HEK293 (cell line): ENCODE measurements at regions not wholly inside any gene's neighbourhood (a gene's known extent, or its start where the extent isn't known, plus 50 kb on each side); places are given as distances from the start of the nearest gene placed in this dataset.

Experiments
- CTCF ChIA-PET: fragments of 350-600 bp; formaldehyde crosslinking; extraction: SDS; loops from one replicate; lab custom pipeline; 2021; ENCODE audit warnings: antibody characterized with exemption; lab: Yijun Ruan, JAX
- POLR2A ChIA-PET: fragments of 300-600 bp; formaldehyde crosslinking; extraction: SDS; loops from one replicate; lab custom pipeline; 2020; ENCODE audit warnings: antibody characterized with exemption, inconsistent platforms; lab: Yijun Ruan, JAX
- H3K27ac ChIP-seq: fragments of 200-500 bp; sonication (Bioruptor generic); 2 replicates; pipeline ENCODE4 v1.5.1; 2014; ENCODE audit warnings: low read depth, low read length, control low read depth, inconsistent platforms; ENCODE audit errors: extremely low read depth
- H3K36me3 ChIP-seq, 2 experiments: fragments of 200-500 bp in 1 of 2; sonication (Bioruptor generic) in 1 of 2; 1 replicate in 1 of 2; 2 replicates in 1 of 2; pipeline ENCODE4 v1.5.1; 2014 to 2017; ENCODE audit warnings: inconsistent platforms in 2 of 2, low read length in 2 of 2; ENCODE audit not compliant: control insufficient read depth in 2 of 2, insufficient read depth in 1 of 2
- H3K4me1 ChIP-seq: fragments of 200-500 bp; sonication (Bioruptor generic); 2 replicates; pipeline ENCODE4 v1.5.1; 2014; ENCODE audit warnings: mild to moderate bottlenecking, low read length, inconsistent platforms; ENCODE audit not compliant: control insufficient read depth, insufficient read depth
- H3K4me3 ChIP-seq: 2 replicates; pipeline ENCODE4 v1.5.1; 2011; ENCODE audit warnings: low read depth, mild to moderate bottlenecking, control low read depth, low read length, moderate library complexity
- H3K9me3 ChIP-seq: fragments of 200-500 bp; sonication (Bioruptor generic); 2 replicates; pipeline ENCODE4 v1.5.1; 2014; ENCODE audit warnings: low read depth, low read length, inconsistent platforms; ENCODE audit not compliant: control insufficient read depth, insufficient read depth
- AEBP2 ChIP-seq: fragments of 450-650 bp; formaldehyde crosslinking; IDR thresholded peaks from 2 replicates; pipeline ENCODE4 v1.5.1; 2016; ENCODE audit warnings: missing biosample characterization, missing genetic modification characterization, borderline replicate concordance
- KLF10 ChIP-seq: fragments of 450-650 bp; IDR thresholded peaks from 2 replicates; pipeline ENCODE4 v1.5.1; 2018; ENCODE audit warnings: missing biosample characterization, mild to moderate bottlenecking, missing genetic modification characterization
- MZF1 ChIP-seq: fragments of 450-650 bp; formaldehyde crosslinking; IDR thresholded peaks from 2 replicates; pipeline ENCODE4 v1.5.1; 2017; ENCODE audit warnings: missing biosample characterization, missing genetic modification characterization, borderline replicate concordance
- PRDM1 ChIP-seq: fragments of 450-650 bp; formaldehyde crosslinking; IDR thresholded peaks from 2 replicates; pipeline ENCODE4; 2016; ENCODE audit warnings: missing biosample characterization, missing genetic modification characterization
- PRDM6 ChIP-seq: fragments of 450-650 bp; formaldehyde crosslinking; IDR thresholded peaks from 2 replicates; pipeline ENCODE4 v1.5.1; 2017; ENCODE audit warnings: missing biosample characterization, missing genetic modification characterization
- SCRT1 ChIP-seq: fragments of 450-650 bp; formaldehyde crosslinking; IDR thresholded peaks from 2 replicates; pipeline ENCODE4 v1.5.1; 2016; ENCODE audit warnings: missing biosample characterization, missing genetic modification characterization, borderline replicate concordance
- SCRT2 ChIP-seq: fragments of 450-650 bp; formaldehyde crosslinking; IDR thresholded peaks from 2 replicates; pipeline ENCODE4 v1.5.1; 2016; ENCODE audit warnings: missing biosample characterization, missing genetic modification characterization
- YY2 ChIP-seq: fragments of 450-650 bp; formaldehyde crosslinking; IDR thresholded peaks from 2 replicates; pipeline ENCODE4 v1.5.1; 2016; ENCODE audit warnings: missing biosample characterization, missing genetic modification characterization
- ZBTB17 ChIP-seq: fragments of 450-650 bp; formaldehyde crosslinking; IDR thresholded peaks from 2 replicates; pipeline ENCODE4 v1.5.1; 2016; ENCODE audit warnings: missing biosample characterization, missing genetic modification characterization
- ZBTB44 ChIP-seq: fragments of 450-650 bp; IDR thresholded peaks from 2 replicates; pipeline ENCODE4 v1.5.1; 2018; ENCODE audit warnings: missing biosample characterization, mild to moderate bottlenecking, missing genetic modification characterization
- ZBTB6 ChIP-seq: fragments of 450-650 bp; formaldehyde crosslinking; IDR thresholded peaks from 2 replicates; pipeline ENCODE4 v1.5.1; 2017; ENCODE audit warnings: missing biosample characterization, missing genetic modification characterization
- ZFHX2 ChIP-seq: fragments of 450-650 bp; formaldehyde crosslinking; conservative IDR thresholded peaks from 2 replicates; pipeline ENCODE4 v1.5.1; 2016; ENCODE audit warnings: missing biosample characterization, missing genetic modification characterization
- ZNF133 ChIP-seq: fragments of 450-650 bp; formaldehyde crosslinking; IDR thresholded peaks from 2 replicates; pipeline ENCODE4 v1.5.1; 2016; ENCODE audit warnings: missing biosample characterization, missing genetic modification characterization
- ZNF146 ChIP-seq: fragments of 450-650 bp; formaldehyde crosslinking; IDR thresholded peaks from 2 replicates; pipeline ENCODE4 v1.5.1; 2016; ENCODE audit warnings: missing biosample characterization, missing genetic modification characterization
- ZNF184 ChIP-seq: fragments of 450-650 bp; IDR thresholded peaks from 2 replicates; pipeline ENCODE4 v1.5.1; 2018; ENCODE audit warnings: missing biosample characterization, mild to moderate bottlenecking, missing genetic modification characterization
- ZNF335 ChIP-seq: fragments of 450-650 bp; formaldehyde crosslinking; conservative IDR thresholded peaks from 2 replicates; pipeline ENCODE4 v1.5.1; 2016; ENCODE audit warnings: missing biosample characterization, missing genetic modification characterization
- ZNF350 ChIP-seq: fragments of 450-650 bp; formaldehyde crosslinking; IDR thresholded peaks from 2 replicates; pipeline ENCODE4 v1.5.0; 2017; ENCODE audit warnings: missing biosample characterization, mild to moderate bottlenecking, missing genetic modification characterization
- ZNF366 ChIP-seq: fragments of 450-650 bp; formaldehyde crosslinking; conservative IDR thresholded peaks from 2 replicates; pipeline ENCODE4 v1.5.1; 2016; ENCODE audit warnings: missing biosample characterization, missing genetic modification characterization
- ZNF433 ChIP-seq: fragments of 450-650 bp; formaldehyde crosslinking; IDR thresholded peaks from 2 replicates; pipeline ENCODE4 v1.5.1; 2016; ENCODE audit warnings: missing biosample characterization, missing genetic modification characterization, low read depth
- ZNF513 ChIP-seq: fragments of 450-650 bp; IDR thresholded peaks from 2 replicates; pipeline ENCODE4 v1.5.1; 2018; ENCODE audit warnings: missing biosample characterization, missing genetic modification characterization
- ZNF529 ChIP-seq: fragments of 450-650 bp; formaldehyde crosslinking; IDR thresholded peaks from 2 replicates; pipeline ENCODE4 v1.5.1; 2017; ENCODE audit warnings: missing genetic modification characterization, missing biosample characterization; ENCODE audit not compliant: insufficient replicate concordance
- ZNF549 ChIP-seq: fragments of 450-650 bp; IDR thresholded peaks from 2 replicates; pipeline ENCODE4 v1.5.1; 2018; ENCODE audit warnings: missing biosample characterization, missing genetic modification characterization, mild to moderate bottlenecking, inconsistent platforms, moderate library complexity
- ZNF561 ChIP-seq: fragments of 450-650 bp; IDR thresholded peaks from 2 replicates; pipeline ENCODE4 v1.5.1; 2018; ENCODE audit warnings: missing biosample characterization, missing genetic modification characterization, borderline replicate concordance
- ZNF621 ChIP-seq: fragments of 450-650 bp; formaldehyde crosslinking; IDR thresholded peaks from 2 replicates; pipeline ENCODE4 v1.5.1; 2017; ENCODE audit warnings: missing biosample characterization, missing genetic modification characterization
- ZNF670 ChIP-seq: fragments of 450-650 bp; formaldehyde crosslinking; IDR thresholded peaks from 2 replicates; pipeline ENCODE4 v1.5.1; 2016; ENCODE audit warnings: missing biosample characterization, missing genetic modification characterization, low read depth
- ZNF792 ChIP-seq: fragments of 450-650 bp; formaldehyde crosslinking; IDR thresholded peaks from 2 replicates; pipeline ENCODE4 v1.5.1; 2016; ENCODE audit warnings: missing biosample characterization, missing genetic modification characterization
- ZSCAN23 ChIP-seq: fragments of 450-650 bp; formaldehyde crosslinking; IDR thresholded peaks from 2 replicates; pipeline ENCODE4 v1.5.1; 2016; ENCODE audit warnings: missing biosample characterization, missing genetic modification characterization

GRCh38 chr5:158120760-158121159 is 261.8 kb upstream of the CLINT1 start:
- Histone ChIP-seq H3K4me1 (peaks cover 8% of the 10 kb centered on the region; the same call in 1 of the 2 replicates), H3K9me3 (no peaks in the 10 kb centered on the region), H3K4me3 (no peak overlapping the region), H3K36me3 (no peaks in the 10 kb centered on the region), H3K27ac (no peak overlapping the region)
- POLR2A ChIA-PET = no interaction called here
- no peak for TF ChIP-seq ZNF670 (tag by site-specific recombination)
- TF ChIP-seq PRDM1 (tag by site-specific recombination) = peak; percentile 68
- CTCF ChIA-PET = interaction anchor here (0.7 kb wide), 1 partner anchor 109 kb away, joined by 5 read pairs; no protein-coding TSS in a partner anchor

- H3K4me3 ChIP-seq = no peak overlapping the region
- no peak overlapping the region for H3K27ac ChIP-seq
- ChIA-PET CTCF (interaction anchor here (0.7 kb wide), 1 partner anchor 108 kb away, joined by 5 read pairs; no protein-coding TSS in a partner anchor), POLR2A (no interaction called here)
- no peaks in the 10 kb centered on the region for H3K36me3 ChIP-seq
- H3K4me1 ChIP-seq = peaks cover 8% of the 10 kb centered on the region; the same call in 1 of the 2 replicates
- no peaks in the 10 kb centered on the region for H3K9me3 ChIP-seq
- no peak for TF ChIP-seq ZSCAN23
- peak; percentile 59; the same call in 1 of the 2 replicates for TF ChIP-seq ZNF561 (tag by site-specific recombination)
- TF ChIP-seq ZNF335 (tag by site-specific recombination) = peak; percentile 77
- no peak for TF ChIP-seq SCRT1 (tag by site-specific recombination)
- peak; percentile 30 for TF ChIP-seq ZNF529
- peak; percentile 72; the same call in 1 of the 2 replicates for TF ChIP-seq ZBTB44 (tag by site-specific recombination)
- no peak for TF ChIP-seq YY2 (tag by site-specific recombination)
- peak; percentile 64; the same call in 1 of the 2 replicates for TF ChIP-seq ZNF350 (tag by site-specific recombination)
- peak; percentile 16; the same call in 1 of the 2 replicates for TF ChIP-seq ZBTB17 (tag by site-specific recombination)
- peak; percentile 84 for TF ChIP-seq ZBTB6 (tag by site-specific recombination)
- TF ChIP-seq MZF1 = 0 out of 2 replicates have a peak, but pooled peaks have one; percentile 13
- no peak for TF ChIP-seq ZNF513 (tag by site-specific recombination)
- no peak for TF ChIP-seq ZNF433 (tag by site-specific recombination)
- TF ChIP-seq ZNF366 (tag by site-specific recombination) = no peak
- TF ChIP-seq ZNF133 (tag by site-specific recombination) = no peak
- TF ChIP-seq ZNF184 = peak; percentile 56; the same call in 1 of the 2 replicates
- no peak for TF ChIP-seq AEBP2 (tag by site-specific recombination)
- no peak for TF ChIP-seq ZNF792 (tag by site-specific recombination)
- TF ChIP-seq ZNF146 (tag by site-specific recombination) = no peak
- TF ChIP-seq ZNF621 (tag by site-specific recombination) = no peak
- peak; percentile 60; the same call in 1 of the 2 replicates for TF ChIP-seq ZNF549 (tag by site-specific recombination)
- TF ChIP-seq KLF10 (tag by site-specific recombination) = peak; percentile 64
- no peak for TF ChIP-seq ZFHX2 (tag by site-specific recombination)
- TF ChIP-seq PRDM6 (tag by site-specific recombination) = peak; percentile 52
- TF ChIP-seq SCRT2 (tag by site-specific recombination) = peak; percentile 69
Measured at GRCh38 chr5:158119961-158120723, 261.2 kb upstream of the CLINT1 start.
